ENCODE measurements at regions not wholly inside any gene's neighbourhood (a gene's known extent, or its start where the extent isn't known, plus 50 kb on each side); places are given as distances from the start of the nearest gene placed in this dataset.

DNA sequence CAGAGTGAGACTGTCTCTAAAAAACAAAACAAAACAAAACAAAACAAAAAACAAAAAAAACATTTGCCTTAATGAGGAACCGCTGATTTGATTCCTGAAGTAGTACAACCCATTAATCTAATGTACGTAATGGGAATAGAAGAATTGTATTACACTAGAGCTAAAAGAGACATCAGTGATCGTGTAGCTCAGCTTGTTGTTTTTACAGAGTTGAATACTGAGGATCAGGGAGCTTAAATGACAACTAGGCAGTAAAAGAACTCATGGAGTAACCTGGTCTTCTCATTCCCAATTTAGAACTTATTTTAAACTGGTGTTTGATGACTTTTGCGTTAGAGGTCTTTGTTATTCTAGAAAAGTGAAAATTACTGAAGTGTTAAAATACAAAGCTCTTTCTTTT lies 65.1 kb upstream of the SLC28A3 start:
- H3K4me3 ChIP-seq (ENCODE audit: low read length), result no peak overlapping the region
- no peak for DNase-seq (ENCODE audit: low read depth)
- no peak for TF ChIP-seq CTCF (conservative IDR thresholded peaks at IDR 0.05; ENCODE audit: low read depth, low read length)

GRCh38 chr9:84408416-84408815 lies 67.9 kb upstream of the SLC28A3 start:
- no peak for DNase-seq (ENCODE audit: low read depth)
- TF ChIP-seq CTCF (conservative IDR thresholded peaks at IDR 0.05; ENCODE audit: low read depth, low read length), result no peak
- H3K4me3 ChIP-seq (ENCODE audit: low read length), result no peak overlapping the region

GRCh38 chr9:84411683-84412267 lies 71.2 kb upstream of the SLC28A3 start:
- no peak for TF ChIP-seq CTCF (conservative IDR thresholded peaks at IDR 0.05; ENCODE audit: low read depth, low read length)
- DNase-seq (ENCODE audit: low read depth), result no peak

GRCh38 chr9:84412654-84413053 lies 72.1 kb upstream of the SLC28A3 start:
- no peak for DNase-seq (ENCODE audit: low read depth)
- no peak for TF ChIP-seq CTCF (conservative IDR thresholded peaks at IDR 0.05; ENCODE audit: low read depth, low read length)
- H3K4me3 ChIP-seq (ENCODE audit: low read length), result no peak overlapping the region

More at GRCh38 chr9:84411683-84412267, 71.2 kb upstream of the SLC28A3 start:
- no peak overlapping the region for H3K4me3 ChIP-seq (ENCODE audit: low read length)

- DNase-seq (ENCODE audit: low read depth), result no peak
- H3K4me3 ChIP-seq (ENCODE audit: low read length), result no peak overlapping the region
- TF ChIP-seq CTCF (conservative IDR thresholded peaks at IDR 0.05; ENCODE audit: low read depth, low read length), result no peak
These were observed 72.7 kb upstream of the SLC28A3 start for GRCh38 chr9:84413301-84413700.

- DNase-seq (ENCODE audit: low read depth), result no peak
- H3K4me3 ChIP-seq (ENCODE audit: low read length), result no peak overlapping the region
- TF ChIP-seq CTCF (conservative IDR thresholded peaks at IDR 0.05; ENCODE audit: low read depth, low read length), result no peak
These were observed 78.6 kb upstream of the SLC28A3 start for GRCh38 chr9:84419031-84419602.

DNA sequence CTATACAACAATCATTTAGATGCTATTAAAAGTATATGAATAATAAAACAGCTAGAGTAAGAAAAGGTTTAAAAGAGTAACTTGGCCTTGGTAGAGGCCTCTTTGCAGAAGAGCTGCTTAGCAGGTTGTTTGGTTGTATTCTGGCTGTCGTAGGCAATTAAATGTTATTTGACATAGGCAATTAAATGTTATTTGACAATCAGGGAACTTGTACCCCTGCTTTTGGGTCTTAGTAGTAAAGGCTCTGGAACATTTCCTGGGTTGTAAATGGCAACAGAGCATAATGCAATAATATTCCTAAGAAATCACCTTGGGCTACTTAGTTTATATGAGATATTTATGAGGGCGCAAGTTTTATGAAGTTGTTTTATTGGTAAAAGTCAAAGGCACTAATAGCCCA lies 84.4 kb upstream of the SLC28A3 start:
- TF ChIP-seq CTCF (conservative IDR thresholded peaks at IDR 0.05; ENCODE audit: low read depth, low read length), result no peak
- no peak overlapping the region for H3K4me3 ChIP-seq (ENCODE audit: low read length)
- DNase-seq (ENCODE audit: low read depth), result no peak

Measured in retinal pigment epithelial cell (primary cell).